ENCODE measurements at regions not wholly inside any gene's neighbourhood (a gene's known extent, or its start where the extent isn't known, plus 50 kb on each side); places are given as distances from the start of the nearest gene placed in this dataset.
"Not testable (repeated sequence)": the region's sequence is repeated elsewhere in the genome, so short reads cannot be mapped to it uniquely, and the experiment has no call there.

DNA sequence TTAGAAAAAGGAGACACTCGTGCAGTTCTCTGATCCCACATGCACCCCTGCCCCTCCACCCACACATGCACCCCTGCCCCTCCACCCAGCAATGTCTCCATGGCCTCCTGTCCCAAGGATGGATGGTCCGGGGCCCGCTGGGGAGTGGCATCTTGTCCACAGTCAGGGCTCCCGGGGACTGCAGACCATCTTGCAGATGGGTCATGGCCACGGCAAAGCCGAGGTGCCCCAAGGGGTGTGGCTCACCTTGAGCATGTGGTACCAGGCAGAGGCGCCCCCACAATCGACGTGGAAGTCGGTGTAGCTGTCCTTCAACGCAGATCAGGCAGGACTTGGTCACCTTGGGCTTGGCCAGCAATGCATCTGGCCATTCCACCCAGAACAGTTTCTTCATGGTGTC lies 216.7 kb downstream of the TUBA3C start:
- Histone ChIP-seq H4K91ac (ENCODE audit: insufficient read length, low read depth, low read length) (no peak overlapping the region), H4K5ac (ENCODE audit: insufficient read length, low read depth, low read length) (no peak overlapping the region), H2BK5ac (ENCODE audit: insufficient read length, low read length) (no peak overlapping the region), H2AK5ac (ENCODE audit: insufficient read length, low read length) (no peak overlapping the region), H2BK12ac (ENCODE audit: insufficient read length, low read depth, low read length) (no peak overlapping the region), H3K79me2 (ENCODE audit: insufficient read depth, low read length) (no peaks in the 10 kb centered on the region), H3K4me1 (ENCODE audit: insufficient read depth, low read length) (no peaks in the 10 kb centered on the region), H3K14ac (ENCODE audit: insufficient read depth, low read length) (no peak overlapping the region), H3K4me2 (ENCODE audit: insufficient read depth, insufficient read length, low read length) (no peak overlapping the region), H3K9me3 (ENCODE audit: control insufficient read depth, low read depth, low read length) (peaks cover 92% of the 10 kb centered on the region), H3K56ac (ENCODE audit: insufficient read length, low read depth, low read length) (no peak overlapping the region), H3K27ac (ENCODE audit: insufficient read length, low read depth, low read length) (no peak overlapping the region), H3K9ac (ENCODE audit: extremely low read depth, insufficient read length, low read length) (no peak overlapping the region), H3T11ph (ENCODE audit: low read length) (no peak overlapping the region), H2AFZ (ENCODE audit: low read length) (no peak overlapping the region), H2BK20ac (ENCODE audit: low read depth, low read length, poor library complexity, severe bottlenecking) (no peak overlapping the region), H4K8ac (replicated peaks; ENCODE audit: insufficient read length, low read depth, low read length) (no peak overlapping the region), H3K79me1 (ENCODE audit: insufficient read depth, low read depth, low read length, poor library complexity, severe bottlenecking) (no peaks in the 10 kb centered on the region), H2BK120ac (ENCODE audit: low read depth, low read length, poor library complexity, severe bottlenecking) (no peak overlapping the region), H2BK15ac (ENCODE audit: low read depth, low read length) (no peak overlapping the region), H3K23ac (ENCODE audit: insufficient read length, low read depth, low read length) (no peak overlapping the region), H3K18ac (ENCODE audit: insufficient read length, low read depth, low read length) (no peak overlapping the region), H3K23me2 (ENCODE audit: insufficient read length, low read depth, low read length, poor library complexity, severe bottlenecking) (peaks cover 2% of the 10 kb centered on the region), H3K27me3 (ENCODE audit: insufficient read depth, low read length) (no peaks in the 10 kb centered on the region), H4K20me1 (ENCODE audit: control insufficient read depth, insufficient read depth, insufficient read length) (no peaks in the 10 kb centered on the region), H3K4ac (ENCODE audit: low read depth, low read length) (no peak overlapping the region)
- DNase-seq: no peak
- no CpG with 5 or more reads among the region's 11 CpGs for WGBS (ENCODE audit: extremely low coverage, insufficient read length, low lambda C conversion rate)
- H3K36me3 Mint-ChIP-seq (ENCODE audit: insufficient read depth in 1 of 3, low read depth in 3 of 3): peaks cover 0 to 18% (median 9%) of the 10 kb centered on the region in 3 experiments; a peak in 5 of 7 replicates
- peaks cover 94 to 97% of the 10 kb centered on the region in 2 experiments for H3K9me3 Mint-ChIP-seq
- H3K4me1 Mint-ChIP-seq: no peaks in the 10 kb centered on the region
- TF ChIP-seq, protein P1, sequence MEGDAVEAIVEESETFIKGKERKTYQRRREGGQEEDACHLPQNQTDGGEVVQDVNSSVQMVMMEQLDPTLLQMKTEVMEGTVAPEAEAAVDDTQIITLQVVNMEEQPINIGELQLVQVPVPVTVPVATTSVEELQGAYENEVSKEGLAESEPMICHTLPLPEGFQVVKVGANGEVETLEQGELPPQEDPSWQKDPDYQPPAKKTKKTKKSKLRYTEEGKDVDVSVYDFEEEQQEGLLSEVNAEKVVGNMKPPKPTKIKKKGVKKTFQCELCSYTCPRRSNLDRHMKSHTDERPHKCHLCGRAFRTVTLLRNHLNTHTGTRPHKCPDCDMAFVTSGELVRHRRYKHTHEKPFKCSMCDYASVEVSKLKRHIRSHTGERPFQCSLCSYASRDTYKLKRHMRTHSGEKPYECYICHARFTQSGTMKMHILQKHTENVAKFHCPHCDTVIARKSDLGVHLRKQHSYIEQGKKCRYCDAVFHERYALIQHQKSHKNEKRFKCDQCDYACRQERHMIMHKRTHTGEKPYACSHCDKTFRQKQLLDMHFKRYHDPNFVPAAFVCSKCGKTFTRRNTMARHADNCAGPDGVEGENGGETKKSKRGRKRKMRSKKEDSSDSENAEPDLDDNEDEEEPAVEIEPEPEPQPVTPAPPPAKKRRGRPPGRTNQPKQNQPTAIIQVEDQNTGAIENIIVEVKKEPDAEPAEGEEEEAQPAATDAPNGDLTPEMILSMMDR (conservative IDR thresholded peaks at IDR 0.05): no peak
- H3K27me3 Mint-ChIP-seq (ENCODE audit: low read depth): no peaks in the 10 kb centered on the region
- no peak overlapping the region; a peak in 1 of 5 replicates for H3K4me3 Mint-ChIP-seq
- no peak overlapping the region for H3K27ac Mint-ChIP-seq

DNA sequence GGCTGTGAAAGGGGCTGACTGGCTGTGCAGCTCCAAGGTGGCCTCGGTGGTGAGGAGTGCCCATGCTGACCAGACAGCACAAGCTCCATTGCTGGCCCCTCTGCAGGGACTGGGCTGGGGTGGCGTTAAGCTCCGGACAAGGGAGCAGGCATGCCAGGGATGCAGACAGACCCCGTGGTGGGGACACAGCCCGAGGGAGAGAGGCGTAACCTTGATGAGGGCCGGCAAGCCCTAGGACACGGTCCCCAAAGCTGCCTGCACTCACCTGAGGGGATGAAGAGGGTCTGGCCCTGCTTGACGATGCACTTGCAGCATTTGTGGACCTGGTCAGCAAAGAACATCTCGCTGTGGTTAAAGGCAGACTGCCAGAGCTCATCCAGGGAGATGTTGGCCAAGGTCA lies 217.9 kb downstream of the TUBA3C start:
- not testable (repeated sequence) for H4K20me1 ChIP-seq (ENCODE audit: control insufficient read depth, insufficient read depth, insufficient read length); H4K8ac ChIP-seq (replicated peaks; ENCODE audit: insufficient read length, low read depth, low read length); H3K18ac ChIP-seq (ENCODE audit: insufficient read length, low read depth, low read length); H2AK5ac ChIP-seq (ENCODE audit: insufficient read length, low read length); H3K4me3 Mint-ChIP-seq; H2BK5ac ChIP-seq (ENCODE audit: insufficient read length, low read length); H3K79me2 ChIP-seq (ENCODE audit: insufficient read depth, low read length); H3K4me1 ChIP-seq (ENCODE audit: insufficient read depth, low read length); H4K5ac ChIP-seq (ENCODE audit: insufficient read length, low read depth, low read length); H3K4ac ChIP-seq (ENCODE audit: low read depth, low read length); H3K23me2 ChIP-seq (ENCODE audit: insufficient read length, low read depth, low read length, poor library complexity, severe bottlenecking); H2AFZ ChIP-seq (ENCODE audit: low read length); H3K9ac ChIP-seq (ENCODE audit: extremely low read depth, insufficient read length, low read length); H3K4me2 ChIP-seq (ENCODE audit: insufficient read depth, insufficient read length, low read length); H3K23ac ChIP-seq (ENCODE audit: insufficient read length, low read depth, low read length); H4K91ac ChIP-seq (ENCODE audit: insufficient read length, low read depth, low read length); H3K79me1 ChIP-seq (ENCODE audit: insufficient read depth, low read depth, low read length, poor library complexity, severe bottlenecking); H3K4me1 Mint-ChIP-seq; H3K27ac Mint-ChIP-seq; H3T11ph ChIP-seq (ENCODE audit: low read length); H2BK20ac ChIP-seq (ENCODE audit: low read depth, low read length, poor library complexity, severe bottlenecking); H3K27me3 ChIP-seq (ENCODE audit: insufficient read depth, low read length); H2BK120ac ChIP-seq (ENCODE audit: low read depth, low read length, poor library complexity, severe bottlenecking); H3K14ac ChIP-seq (ENCODE audit: insufficient read depth, low read length); H3K27ac ChIP-seq (ENCODE audit: insufficient read length, low read depth, low read length); DNase-seq; H2BK15ac ChIP-seq (ENCODE audit: low read depth, low read length); H2BK12ac ChIP-seq (ENCODE audit: insufficient read length, low read depth, low read length); H3K27me3 Mint-ChIP-seq (ENCODE audit: low read depth); H3K56ac ChIP-seq (ENCODE audit: insufficient read length, low read depth, low read length)
- WGBS (ENCODE audit: extremely low coverage, insufficient read length, low lambda C conversion rate): no CpG with 5 or more reads among the region's 10 CpGs
- Mint-ChIP-seq H3K36me3 (ENCODE audit: insufficient read depth in 1 of 3, low read depth in 3 of 3) (peaks cover 0 to 14% (median 7%) of the 10 kb centered on the region in 3 experiments; a peak in 5 of 7 replicates), H3K9me3 (peaks cover 91 to 97% of the 10 kb centered on the region in 2 experiments)
- peaks cover 92% of the 10 kb centered on the region for H3K9me3 ChIP-seq (ENCODE audit: control insufficient read depth, low read depth, low read length)
